Activated CD4-positive, alpha-beta T cell treated with anti-CD3 and anti-CD28 coated beads for 36 hours (primary cell): ENCODE measurements at regions not wholly inside any gene's neighbourhood (a gene's known extent, or its start where the extent isn't known, plus 50 kb on each side); places are given as distances from the start of the nearest gene placed in this dataset.

Experiments used
- ATAC-seq: fragments of 200-7000 bp; cut with Tn5 transposase; one replicate; pipeline ENCODE4 v1.10.0; 2021; ENCODE audit warnings: mild to moderate bottlenecking, moderate library complexity
- CTCF ChIA-PET: fragments of 350-600 bp; sonication (Branson Sonifier 250); formaldehyde crosslinking; loops from one replicate; lab custom pipeline; 2021; ENCODE audit warnings: antibody characterized with exemption; lab: Charles Lee
- POLR2A ChIA-PET: fragments of 350-600 bp; sonication (Branson Sonifier 250); formaldehyde crosslinking; loops from one replicate; lab custom pipeline; 2021; ENCODE audit warnings: antibody characterized with exemption, inconsistent platforms; lab: Charles Lee
- DNase-seq: peaks from one replicate; pipeline ENCODE4 v3.0.0-alpha.2; 2020
- H3K27ac Mint-ChIP-seq: one replicate; pipeline ENCODE4 v1.8.0; 2021; ENCODE audit warnings: mixed read lengths
- H3K27me3 Mint-ChIP-seq: one replicate; pipeline ENCODE4 v1.8.0; 2021; ENCODE audit warnings: mixed read lengths
- H3K36me3 Mint-ChIP-seq: one replicate; pipeline ENCODE4 v1.8.0; 2021; ENCODE audit warnings: low read depth, mixed read lengths
- H3K4me1 Mint-ChIP-seq: one replicate; pipeline ENCODE4 v1.8.0; 2021; ENCODE audit warnings: mixed read lengths
- H3K4me3 Mint-ChIP-seq: one replicate; pipeline ENCODE4 v1.8.0; 2021; ENCODE audit warnings: mild to moderate bottlenecking, moderate library complexity, mixed read lengths
- H3K9me3 Mint-ChIP-seq: one replicate; pipeline ENCODE4 v1.8.0; 2021; ENCODE audit warnings: low read depth, mixed read lengths
- intact Hi-C, 2 experiments: fragments of 100-400 bp; cut with DNase I in 1 of 2; cut with micrococcal nuclease in 1 of 2; formaldehyde crosslinking; loops; one replicate each; pipeline versions ENCODE4 v1.14.2 to v1.15.1; 2022 to 2024; cut with DNase I, micrococcal nuclease

DNA sequence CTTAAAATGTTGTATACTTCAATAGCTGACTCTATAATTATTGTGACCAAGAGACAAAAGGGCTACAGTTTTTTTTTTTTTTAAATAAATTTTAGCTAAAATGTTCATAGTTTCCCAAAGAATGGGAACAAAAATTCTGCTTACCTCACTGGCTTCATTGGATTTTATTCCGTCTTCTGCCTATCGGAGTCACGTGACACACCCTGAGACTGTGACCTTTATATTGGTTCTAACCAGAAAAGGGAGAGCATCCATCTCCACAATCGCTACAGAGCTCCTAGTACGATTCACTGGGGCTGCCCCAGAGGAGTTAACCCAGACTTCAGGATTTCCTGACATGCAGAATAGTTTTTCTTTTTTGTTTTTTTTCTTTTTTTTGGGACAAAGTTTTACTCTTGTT is 203.6 kb upstream of the SLC35G4 start:
- H3K4me3 Mint-ChIP-seq = no peak overlapping the region
- CTCF ChIA-PET = interaction anchor here (0.7 kb wide), 2 partner anchors 15 to 139 kb away, joined by 3 read pairs; no protein-coding TSS in a partner anchor
- intact Hi-C loops = no loop called here
- DNase-seq (no peak), ATAC-seq (no peak)
- no peaks in the 10 kb centered on the region for H3K27me3 Mint-ChIP-seq
- H3K9me3 Mint-ChIP-seq = no peaks in the 10 kb centered on the region
- H3K27ac Mint-ChIP-seq = no peak overlapping the region
- POLR2A ChIA-PET = no interaction called here
- no peaks in the 10 kb centered on the region for H3K36me3 Mint-ChIP-seq
- no peaks in the 10 kb centered on the region for H3K4me1 Mint-ChIP-seq

DNA sequence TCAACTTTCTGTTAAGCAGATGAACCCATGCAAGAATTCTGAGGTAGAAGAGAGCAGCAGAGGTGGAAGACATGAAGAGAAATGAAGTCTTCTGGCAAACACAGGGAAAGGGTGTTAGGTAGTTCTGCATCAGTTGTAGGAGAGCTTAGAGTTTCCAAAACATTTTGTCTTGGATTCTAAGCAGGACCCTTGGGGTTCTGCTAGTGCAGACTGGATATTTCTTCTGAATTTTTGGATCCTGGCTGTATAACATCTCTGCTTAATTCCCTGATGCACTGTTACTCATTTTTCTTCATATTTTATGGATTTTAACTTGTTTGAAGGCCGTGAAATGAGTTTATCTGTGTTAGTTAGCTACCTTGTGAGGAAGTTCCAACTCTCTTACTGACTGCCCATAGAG is 208.7 kb upstream of the SLC35G4 start:
- no peak for DNase-seq
- CTCF ChIA-PET = no interaction called here
- Mint-ChIP-seq H3K36me3 (no peaks in the 10 kb centered on the region), H3K27ac (no peak overlapping the region), H3K27me3 (no peaks in the 10 kb centered on the region), H3K4me1 (no peaks in the 10 kb centered on the region), H3K9me3 (no peaks in the 10 kb centered on the region), H3K4me3 (no peak overlapping the region)
- POLR2A ChIA-PET = no interaction called here
- intact Hi-C loops = no loop called here
- ATAC-seq = no peak

DNA sequence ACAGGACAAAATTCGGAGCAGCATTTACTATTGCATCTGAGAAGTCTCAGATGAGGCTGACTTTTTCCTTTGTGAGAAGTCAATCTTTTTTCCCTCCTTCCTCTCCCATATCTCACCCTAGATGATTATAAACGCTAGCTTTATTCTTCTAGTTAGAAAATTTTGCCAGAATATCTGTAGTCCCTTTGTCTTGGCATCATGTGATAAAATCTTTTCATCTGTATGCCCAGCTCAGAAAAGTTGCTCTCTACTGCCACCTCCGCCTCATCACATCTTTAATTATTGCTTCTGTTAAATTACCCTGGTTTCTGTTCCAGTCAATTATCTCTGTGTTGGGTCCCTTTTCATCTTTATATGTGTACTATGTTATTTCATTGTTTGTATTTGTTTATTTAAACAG is 210.8 kb upstream of the SLC35G4 start:
- Mint-ChIP-seq H3K27me3 (no peaks in the 10 kb centered on the region), H3K4me3 (no peak overlapping the region), H3K27ac (no peak overlapping the region), H3K4me1 (no peaks in the 10 kb centered on the region), H3K36me3 (no peaks in the 10 kb centered on the region), H3K9me3 (no peaks in the 10 kb centered on the region)
- DNase-seq = no peak
- ChIA-PET POLR2A (no interaction called here), CTCF (no interaction called here)
- no peak for ATAC-seq
- intact Hi-C loops = no loop called here

DNA sequence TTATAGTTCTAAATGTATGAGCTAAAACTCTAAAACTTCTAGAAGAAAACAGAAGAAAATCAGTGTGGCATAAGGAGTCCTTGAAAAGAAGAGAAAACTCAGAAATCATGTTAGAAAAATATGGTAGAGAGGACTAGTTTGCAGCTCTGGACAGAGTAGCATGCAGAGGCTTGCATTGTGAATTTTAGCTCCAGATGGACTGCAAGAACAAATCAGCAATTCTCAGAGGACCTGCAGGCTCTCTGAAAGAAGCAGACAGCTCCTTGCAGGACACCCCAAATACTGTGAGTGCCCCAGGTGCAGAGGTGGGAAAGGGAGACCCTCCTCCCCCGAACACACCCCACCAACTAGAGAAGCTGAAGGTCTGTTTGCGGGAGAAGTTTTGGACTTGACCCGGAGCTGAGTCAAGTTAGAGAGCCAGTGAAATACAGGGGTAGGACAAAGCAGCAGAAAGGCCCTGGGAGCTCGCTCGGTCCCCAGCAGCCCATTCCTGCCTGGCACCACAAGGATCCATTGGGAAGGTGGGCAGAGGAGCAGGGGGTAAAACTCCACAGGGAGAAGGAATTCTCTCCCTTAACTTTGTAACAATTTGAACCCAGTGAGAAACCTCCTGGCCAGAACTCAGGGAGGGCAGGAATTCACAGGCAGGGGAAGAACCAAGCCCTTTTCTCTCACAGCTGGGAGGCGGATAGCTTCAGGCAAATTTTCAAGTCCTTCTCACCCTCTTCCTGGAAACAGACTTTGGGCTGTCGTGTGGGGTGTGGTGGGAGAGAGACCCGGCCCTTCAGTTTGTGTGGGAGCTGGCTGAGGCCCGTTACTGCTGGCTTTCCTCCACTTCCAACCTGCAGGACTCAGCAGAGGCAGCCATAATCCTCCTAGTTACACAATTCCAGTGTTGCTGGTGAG is 216.2 kb upstream of the SLC35G4 start:
- no peaks in the 10 kb centered on the region for H3K36me3 Mint-ChIP-seq
- H3K9me3 Mint-ChIP-seq = no peaks in the 10 kb centered on the region
- H3K27me3 Mint-ChIP-seq = no peaks in the 10 kb centered on the region
- ATAC-seq (no peak), DNase-seq (no peak)
- intact Hi-C loops = no loop called here
- no peaks in the 10 kb centered on the region for H3K4me1 Mint-ChIP-seq
- ChIA-PET POLR2A (interaction anchor here (0.7 kb wide), 1 partner anchor 27 kb away, joined by 3 read pairs; no protein-coding TSS in a partner anchor), CTCF (interaction anchor here (0.7 kb wide), 1 partner anchor 119 kb away, joined by 3 read pairs; no protein-coding TSS in a partner anchor)
- no peak overlapping the region for H3K4me3 Mint-ChIP-seq
- no peak overlapping the region for H3K27ac Mint-ChIP-seq

DNA sequence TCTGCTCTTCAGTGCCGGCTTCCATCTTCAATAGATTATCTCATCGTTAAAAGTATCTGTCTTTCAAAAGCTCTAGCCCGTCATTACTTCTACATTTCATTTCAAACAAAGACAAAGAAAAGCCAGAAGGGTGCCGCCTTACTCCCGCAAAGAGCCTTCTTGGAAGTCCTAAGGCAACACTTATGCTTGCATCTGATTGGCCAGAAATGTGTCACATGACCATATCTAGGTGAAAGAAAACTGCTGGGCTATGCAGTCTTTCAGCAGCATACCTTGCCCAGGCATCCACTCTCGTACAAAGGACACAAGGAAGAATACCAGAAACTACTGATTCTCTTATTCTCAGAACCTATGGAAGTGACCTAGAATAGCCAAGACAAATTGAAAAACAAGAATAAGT is 217.1 kb upstream of the SLC35G4 start:
- no peak overlapping the region for H3K4me3 Mint-ChIP-seq
- no peaks in the 10 kb centered on the region for H3K36me3 Mint-ChIP-seq
- H3K27ac Mint-ChIP-seq = no peak overlapping the region
- ATAC-seq (no peak), DNase-seq (no peak)
- H3K4me1 Mint-ChIP-seq = no peaks in the 10 kb centered on the region
- H3K27me3 Mint-ChIP-seq = no peaks in the 10 kb centered on the region
- POLR2A ChIA-PET = no interaction called here
- CTCF ChIA-PET = no interaction called here
- intact Hi-C loops = no loop called here
- H3K9me3 Mint-ChIP-seq = no peaks in the 10 kb centered on the region

DNA sequence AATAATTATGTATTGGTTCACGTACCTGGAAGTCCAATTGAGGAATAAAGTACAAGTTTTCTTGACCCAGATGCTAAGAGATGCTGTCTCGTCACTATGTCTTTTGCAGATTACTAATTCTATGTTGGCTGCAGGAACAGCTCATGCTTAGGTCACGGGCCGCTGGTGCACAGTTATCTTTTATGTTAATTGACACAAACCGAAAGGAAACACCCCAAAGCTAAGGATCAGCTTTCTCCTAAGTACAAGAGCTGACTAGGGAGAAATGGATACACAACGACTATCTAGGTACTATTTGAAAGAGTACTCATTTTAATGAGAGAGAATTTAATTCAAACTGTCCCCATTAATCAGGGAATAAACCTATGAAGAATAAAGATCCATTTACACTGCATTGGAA is 217.7 kb upstream of the SLC35G4 start:
- H3K27ac Mint-ChIP-seq = no peak overlapping the region

DNA sequence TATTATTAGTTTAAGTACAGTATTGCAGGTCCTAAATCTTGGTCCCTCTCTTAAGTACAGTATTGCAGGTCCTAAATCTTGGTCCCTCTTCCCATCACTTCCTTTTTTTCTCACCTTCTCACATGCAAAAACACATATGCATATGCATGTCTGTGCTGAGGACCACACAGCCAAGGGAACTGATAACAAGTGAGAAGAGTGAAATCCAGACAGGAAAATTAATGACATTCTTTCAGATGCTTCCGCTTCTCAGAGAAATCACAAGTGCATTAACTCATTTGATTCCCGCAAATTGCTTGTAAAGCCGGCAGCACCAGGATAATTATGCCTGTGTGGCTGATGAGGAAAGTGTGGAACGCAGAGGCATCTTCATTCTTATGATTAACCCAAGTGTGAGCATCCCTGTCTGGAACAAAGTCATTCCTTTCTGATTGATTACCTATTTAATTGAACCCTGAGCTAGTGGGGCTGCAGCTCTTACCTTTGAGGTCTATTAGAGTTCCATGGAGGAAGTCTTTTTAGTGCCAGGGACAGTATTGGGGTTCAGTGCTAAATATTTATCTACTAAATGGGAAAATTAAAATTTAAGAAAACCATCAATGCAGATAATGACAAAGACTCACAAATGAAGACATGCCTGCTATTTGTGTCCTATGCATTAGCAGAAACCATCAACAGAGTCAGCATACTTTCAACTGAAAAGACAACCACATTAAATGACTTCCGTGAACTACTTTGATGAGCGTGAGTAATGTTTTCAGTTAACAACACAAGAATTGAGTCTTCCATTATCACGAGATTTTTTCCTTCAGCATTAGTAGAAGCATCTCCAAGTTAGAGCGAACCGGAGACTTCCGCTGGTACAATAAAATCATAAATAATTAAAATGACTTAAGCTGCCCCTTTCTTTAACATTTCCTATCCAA is 220.4 kb upstream of the SLC35G4 start:
- ChIA-PET CTCF (no interaction called here), POLR2A (no interaction called here)
- no peaks in the 10 kb centered on the region for H3K9me3 Mint-ChIP-seq
- no peak for ATAC-seq
- no peaks in the 10 kb centered on the region for H3K4me1 Mint-ChIP-seq
- no peak for DNase-seq
- H3K27ac Mint-ChIP-seq = no peak overlapping the region
- no peaks in the 10 kb centered on the region for H3K36me3 Mint-ChIP-seq
- intact Hi-C loops = no loop called here
- H3K4me3 Mint-ChIP-seq = no peak overlapping the region
- no peaks in the 10 kb centered on the region for H3K27me3 Mint-ChIP-seq

More for the DNA sequence above, 217.7 kb upstream of the SLC35G4 start:
- Mint-ChIP-seq H3K4me1 (no peaks in the 10 kb centered on the region), H3K9me3 (no peaks in the 10 kb centered on the region), H3K4me3 (no peak overlapping the region), H3K27me3 (no peaks in the 10 kb centered on the region), H3K36me3 (no peaks in the 10 kb centered on the region)
- POLR2A ChIA-PET = no interaction called here
- no peak for ATAC-seq
- CTCF ChIA-PET = interaction anchor here (0.6 to 0.7 kb wide), 2 partner anchors 210 to 1701 kb away, joined by 3 to 4 read pairs; no protein-coding TSS in a partner anchor
- DNase-seq = no peak
- intact Hi-C loops = no loop called here

DNA sequence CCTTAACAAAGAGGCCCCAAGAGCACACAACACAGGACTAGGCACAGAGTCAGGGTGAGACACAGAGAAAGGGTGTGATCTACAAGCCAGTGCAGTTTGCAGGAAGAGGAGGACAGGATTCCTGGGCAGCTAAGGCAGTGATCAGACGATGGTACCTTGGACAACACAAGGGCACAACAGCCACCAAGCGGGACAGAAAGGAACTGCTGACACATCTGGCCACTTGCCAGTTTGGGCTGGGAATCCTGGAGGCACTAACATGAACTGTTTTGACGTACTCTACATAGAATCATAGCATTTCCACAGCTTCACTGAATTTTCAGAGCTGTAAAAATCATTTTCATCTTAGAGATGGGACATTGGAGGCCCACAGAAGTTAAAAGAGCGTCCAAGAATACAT is 221.5 kb upstream of the SLC35G4 start:
- POLR2A ChIA-PET = no interaction called here
- H3K4me1 Mint-ChIP-seq = no peaks in the 10 kb centered on the region
- CTCF ChIA-PET = no interaction called here
- H3K36me3 Mint-ChIP-seq = no peaks in the 10 kb centered on the region
- no peaks in the 10 kb centered on the region for H3K9me3 Mint-ChIP-seq
- DNase-seq = peak; percentile 44
- intact Hi-C loops = no loop called here
- no peaks in the 10 kb centered on the region for H3K27me3 Mint-ChIP-seq
- no peak for ATAC-seq
- no peak overlapping the region for H3K27ac Mint-ChIP-seq
- H3K4me3 Mint-ChIP-seq = no peak overlapping the region

DNA sequence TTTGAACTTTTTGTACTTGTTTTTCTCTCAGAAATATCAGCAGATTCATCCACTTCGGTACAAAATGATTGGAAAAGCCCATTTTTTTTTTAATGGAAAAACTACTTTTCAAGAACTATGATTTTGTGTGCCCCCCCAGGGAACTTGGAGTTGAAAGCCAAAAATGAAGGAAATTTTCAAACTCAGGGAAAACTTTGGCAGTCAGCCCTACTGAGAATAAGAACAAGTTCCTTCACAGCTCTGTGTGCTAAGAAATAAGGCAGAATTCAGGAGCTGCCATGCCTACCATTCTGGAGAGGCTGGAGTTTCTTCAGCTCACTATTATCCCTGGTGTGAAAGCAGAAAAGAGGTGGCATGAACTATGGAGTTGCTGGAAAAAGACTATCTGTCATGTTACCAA is 226.0 kb upstream of the SLC35G4 start:
- H3K4me1 Mint-ChIP-seq = no peaks in the 10 kb centered on the region
- H3K4me3 Mint-ChIP-seq = no peak overlapping the region
- CTCF ChIA-PET = no interaction called here
- ATAC-seq = no peak
- H3K27ac Mint-ChIP-seq = no peak overlapping the region
- POLR2A ChIA-PET = no interaction called here
- H3K9me3 Mint-ChIP-seq = no peaks in the 10 kb centered on the region
- DNase-seq = no peak
- intact Hi-C loops = no loop called here
- no peaks in the 10 kb centered on the region for H3K27me3 Mint-ChIP-seq
- H3K36me3 Mint-ChIP-seq = no peaks in the 10 kb centered on the region

DNA sequence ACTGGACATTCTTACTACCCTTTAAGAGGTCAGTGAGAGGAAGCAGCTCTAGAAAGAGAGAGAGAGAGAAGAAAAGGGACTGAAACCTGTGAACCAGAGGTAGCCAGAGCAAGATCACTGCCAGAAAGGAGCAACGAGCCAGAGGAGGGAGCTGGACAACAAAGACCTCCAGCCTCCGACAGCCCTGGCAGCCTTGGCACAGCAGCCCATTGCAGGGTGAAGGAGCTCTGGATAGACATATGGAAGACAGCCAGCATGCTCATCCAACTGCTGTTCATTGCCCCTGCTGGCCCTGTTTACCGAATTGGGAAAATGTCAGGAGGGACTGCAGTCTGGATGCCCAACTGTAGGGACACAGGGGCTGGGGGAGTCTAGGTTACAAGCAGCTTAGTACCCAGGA is 228.4 kb upstream of the SLC35G4 start:
- H3K4me3 Mint-ChIP-seq = no peak overlapping the region
- H3K27me3 Mint-ChIP-seq = peaks cover 2% of the 10 kb centered on the region
- DNase-seq (no peak), ATAC-seq (no peak)
- intact Hi-C loops = no loop called here
- H3K9me3 Mint-ChIP-seq = no peaks in the 10 kb centered on the region
- CTCF ChIA-PET = no interaction called here
- POLR2A ChIA-PET = no interaction called here
- no peak overlapping the region for H3K27ac Mint-ChIP-seq
- H3K4me1 Mint-ChIP-seq = no peaks in the 10 kb centered on the region
- no peaks in the 10 kb centered on the region for H3K36me3 Mint-ChIP-seq

DNA sequence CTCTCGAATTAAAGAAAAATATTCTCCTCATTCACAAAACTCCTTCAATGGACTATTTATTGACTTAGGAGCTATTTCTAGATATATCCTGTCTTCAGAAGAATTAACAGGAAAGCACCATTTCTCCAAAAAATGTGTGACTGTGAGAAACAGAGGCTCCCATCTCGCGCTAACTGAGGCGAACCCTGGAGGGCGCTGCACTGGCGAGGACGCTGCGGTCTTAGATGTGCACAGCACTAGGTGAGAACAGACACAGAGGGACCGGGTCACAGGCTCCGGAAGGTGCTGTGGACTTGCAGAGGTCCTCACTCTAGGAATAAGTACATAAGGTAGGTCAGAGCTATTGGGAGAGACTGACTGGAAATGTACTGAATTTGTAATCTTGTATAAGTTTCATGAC is 229.7 kb upstream of the SLC35G4 start:
- Mint-ChIP-seq H3K4me3 (no peak overlapping the region), H3K27me3 (peaks cover 4% of the 10 kb centered on the region), H3K36me3 (no peaks in the 10 kb centered on the region), H3K9me3 (no peaks in the 10 kb centered on the region), H3K4me1 (no peaks in the 10 kb centered on the region), H3K27ac (no peak overlapping the region)
- intact Hi-C loops = no loop called here
- no peak for ATAC-seq
- CTCF ChIA-PET = interaction anchor here (1.2 kb wide), 1 partner anchor 10 kb away, joined by 3 read pairs; no protein-coding TSS in a partner anchor
- DNase-seq = no peak
- POLR2A ChIA-PET = no interaction called here
